Neural crest cell (in vitro differentiated cells): ENCODE measurements at regions not wholly inside any gene's neighbourhood (a gene's known extent, or its start where the extent isn't known, plus 50 kb on each side); places are given as distances from the start of the nearest gene placed in this dataset.

Experiments used
- DNase-seq: peaks from one replicate; pipeline ENCODE4 v3.0.0; 2021; ENCODE audit warnings: low read depth, mixed read lengths, low spot score
- H3K27ac Mint-ChIP-seq: one replicate; pipeline ENCODE4 v1.8.0; 2021; ENCODE audit warnings: mild to moderate bottlenecking, mixed read lengths; ENCODE audit not compliant: unreplicated experiment
- H3K27me3 Mint-ChIP-seq: 2 replicates; pipeline ENCODE4 v1.8.0; 2021; ENCODE audit warnings: low read depth, mild to moderate bottlenecking, mixed read lengths
- H3K36me3 Mint-ChIP-seq: 2 replicates; pipeline ENCODE4 v1.8.0; 2021; ENCODE audit warnings: low read depth, mild to moderate bottlenecking, mixed read lengths
- H3K4me1 Mint-ChIP-seq: 2 replicates; pipeline ENCODE4 v1.8.0; 2021; ENCODE audit warnings: mixed read lengths
- H3K4me3 Mint-ChIP-seq: one replicate; pipeline ENCODE4 v1.8.0; 2021; ENCODE audit warnings: mild to moderate bottlenecking, mixed read lengths
- H3K9me3 Mint-ChIP-seq: 2 replicates; pipeline ENCODE4 v1.8.0; 2021; ENCODE audit warnings: mixed read lengths
- CTCF ChIP-seq: fragments of 200-600 bp; sonication (generic); conservative IDR thresholded peaks from 2 replicates; pipeline ENCODE4 v1.5.0; 2021; ENCODE audit warnings: antibody characterized with exemption, mild to moderate bottlenecking

DNA sequence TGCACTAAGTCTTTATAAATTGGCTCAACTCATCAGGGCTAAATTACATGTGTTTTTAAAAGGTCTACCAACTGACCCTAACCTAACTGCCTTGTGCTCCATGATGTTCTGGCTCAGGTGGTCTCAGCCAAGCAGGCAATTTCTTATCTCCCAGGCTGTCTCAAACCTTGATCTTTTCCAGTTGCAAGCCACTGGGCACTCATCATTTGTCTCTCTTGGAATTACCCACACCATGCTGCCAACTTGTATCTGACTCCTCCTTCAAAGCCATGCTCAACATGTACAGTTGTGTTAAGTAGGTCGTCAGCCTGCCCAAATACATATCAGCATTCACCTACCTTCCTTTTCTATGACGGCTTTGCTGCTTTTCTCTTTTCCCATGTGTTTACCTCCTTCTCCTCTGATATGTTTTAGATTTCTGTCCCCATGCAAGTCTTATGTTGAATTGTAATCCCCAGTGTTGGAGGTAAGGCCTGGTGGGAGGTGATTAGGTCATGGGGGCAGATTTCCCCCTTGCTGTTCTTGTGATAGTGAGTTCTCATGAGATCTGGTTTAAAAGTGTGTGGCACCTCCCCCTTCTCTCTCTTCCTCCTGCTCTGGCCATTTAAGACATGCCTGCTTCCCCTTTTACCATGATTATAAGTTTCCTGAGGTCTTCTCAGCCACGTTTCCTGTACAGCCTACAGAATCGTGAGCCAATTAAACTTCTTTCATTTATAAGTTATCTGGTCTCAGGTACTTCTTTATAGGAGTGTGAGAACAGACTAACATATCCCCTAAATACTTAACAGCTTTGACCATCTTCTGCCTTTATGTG, 130.0 kb downstream of the ELAPOR2 start:
- no peak for DNase-seq
- no peak for TF ChIP-seq CTCF
- Mint-ChIP-seq H3K27me3 (no peaks in the 10 kb centered on the region), H3K27ac (no peak overlapping the region), H3K36me3 (peaks cover 6% of the 10 kb centered on the region), H3K9me3 (no peaks in the 10 kb centered on the region), H3K4me1 (no peaks in the 10 kb centered on the region), H3K4me3 (no peak overlapping the region)

DNA sequence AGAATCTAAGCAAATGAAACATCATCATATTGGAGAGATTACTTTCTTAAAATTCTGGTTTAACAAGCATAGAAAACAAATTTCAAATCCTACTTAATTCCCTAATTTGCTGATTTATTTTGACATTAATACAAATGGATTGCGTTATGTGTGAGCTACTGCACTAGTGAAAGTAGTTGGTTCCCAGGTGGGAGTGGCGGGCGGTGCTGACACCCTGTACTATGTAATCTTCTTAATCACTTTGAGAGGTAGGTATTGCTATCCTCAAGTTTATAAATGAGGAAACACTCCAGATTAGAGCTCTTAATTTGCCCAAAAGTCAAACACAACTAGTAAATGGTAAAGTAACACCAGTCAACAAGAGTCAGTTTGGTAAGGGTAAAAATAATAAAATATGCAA, 131.1 kb downstream of the ELAPOR2 start:
- H3K9me3 Mint-ChIP-seq, result no peaks in the 10 kb centered on the region
- no peaks in the 10 kb centered on the region for H3K27me3 Mint-ChIP-seq
- DNase-seq, result no peak

GRCh38 chr7:86926732-86927131, 132.7 kb downstream of the ELAPOR2 start:
- DNase-seq, result peak; percentile 37
- peaks cover 6% of the 10 kb centered on the region for H3K36me3 Mint-ChIP-seq
- H3K9me3 Mint-ChIP-seq, result no peaks in the 10 kb centered on the region
- H3K4me1 Mint-ChIP-seq, result no peaks in the 10 kb centered on the region
- H3K27ac Mint-ChIP-seq, result no peak overlapping the region
- TF ChIP-seq CTCF, result peak; percentile 82
- H3K27me3 Mint-ChIP-seq, result no peaks in the 10 kb centered on the region
- H3K4me3 Mint-ChIP-seq, result no peak overlapping the region

More for the DNA sequence above, 131.1 kb downstream of the ELAPOR2 start:
- Mint-ChIP-seq H3K27ac (no peak overlapping the region), H3K36me3 (peaks cover 6% of the 10 kb centered on the region), H3K4me3 (no peak overlapping the region), H3K4me1 (no peaks in the 10 kb centered on the region)
- no peak for TF ChIP-seq CTCF

GRCh38 chr7:86925221-86925620, 134.2 kb downstream of the ELAPOR2 start:
- DNase-seq, result no peak
- H3K9me3 Mint-ChIP-seq, result no peaks in the 10 kb centered on the region
- H3K4me3 Mint-ChIP-seq, result no peak overlapping the region
- peaks cover 3% of the 10 kb centered on the region for H3K36me3 Mint-ChIP-seq
- H3K4me1 Mint-ChIP-seq, result no peaks in the 10 kb centered on the region
- no peak for TF ChIP-seq CTCF
- H3K27me3 Mint-ChIP-seq, result no peaks in the 10 kb centered on the region
- no peak overlapping the region for H3K27ac Mint-ChIP-seq

DNA sequence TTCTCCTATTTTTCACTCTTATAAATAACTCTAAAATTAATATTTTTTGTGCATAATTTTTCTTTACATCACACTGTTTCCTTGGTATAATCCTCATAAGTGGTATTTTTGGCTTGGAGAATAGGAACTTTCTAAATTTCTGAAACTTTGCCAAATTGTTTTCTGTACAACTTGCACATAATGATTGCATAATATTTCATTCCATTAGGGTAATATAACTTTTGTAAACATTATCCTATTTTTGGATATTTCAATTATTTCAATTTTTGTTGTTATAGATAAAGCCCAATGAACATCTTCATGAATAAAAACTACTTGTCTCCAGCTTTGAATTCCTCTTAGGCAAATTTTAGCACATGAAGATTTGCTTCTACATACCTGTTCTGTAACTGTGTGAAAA, 135.9 kb downstream of the ELAPOR2 start:
- DNase-seq, result no peak
- no peak for TF ChIP-seq CTCF
- Mint-ChIP-seq H3K27me3 (no peaks in the 10 kb centered on the region), H3K4me1 (no peaks in the 10 kb centered on the region), H3K27ac (no peak overlapping the region), H3K36me3 (peaks cover 3% of the 10 kb centered on the region), H3K9me3 (no peaks in the 10 kb centered on the region), H3K4me3 (no peak overlapping the region)
